GM19328 (cell line): ENCODE measurements at regions not wholly inside any gene's neighbourhood (a gene's known extent, or its start where the extent isn't known, plus 50 kb on each side); places are given as distances from the start of the nearest gene placed in this dataset.

Experiments
- ATAC-seq: cut with Tn5 transposase; IDR thresholded peaks from one replicate; pipeline ENCODE4 v1.9.1; 2021; ENCODE audit warnings: mild to moderate bottlenecking, moderate library complexity; ENCODE audit not compliant: unreplicated experiment

GRCh38 chr15:39451121-39451688 is 129.7 kb upstream of the THBS1 start:
- no peak for ATAC-seq

GRCh38 chr15:39451871-39452270 is 129.0 kb upstream of the THBS1 start:
- ATAC-seq = no peak

GRCh38 chr15:39453620-39454019 is 127.3 kb upstream of the THBS1 start:
- ATAC-seq = peak; percentile 57

- no peak for ATAC-seq
Observed at GRCh38 chr15:39454189-39454986, 126.5 kb upstream of the THBS1 start.

GRCh38 chr15:39455471-39455991 is 125.3 kb upstream of the THBS1 start:
- no peak for ATAC-seq

GRCh38 chr15:39456159-39456558 is 124.7 kb upstream of the THBS1 start:
- ATAC-seq = no peak

- ATAC-seq = no peak
Observed at GRCh38 chr15:39456582-39457330, 124.1 kb upstream of the THBS1 start.

GRCh38 chr15:39458131-39458530 is 122.7 kb upstream of the THBS1 start:
- ATAC-seq = no peak

- no peak for ATAC-seq
Observed at GRCh38 chr15:39459548-39459947, 121.3 kb upstream of the THBS1 start.

GRCh38 chr15:39460748-39461147 is 120.1 kb upstream of the THBS1 start:
- ATAC-seq = no peak

- no peak for ATAC-seq
Observed at GRCh38 chr15:39461536-39462130, 119.2 kb upstream of the THBS1 start.

GRCh38 chr15:39462691-39463090 is 118.2 kb upstream of the THBS1 start:
- ATAC-seq = no peak

GRCh38 chr15:39465843-39466749 is 114.8 kb upstream of the THBS1 start:
- no peak for ATAC-seq

- no peak for ATAC-seq
Observed at GRCh38 chr15:39466750-39467105, 114.2 kb upstream of the THBS1 start.

- ATAC-seq = no peak
Observed at GRCh38 chr15:39468331-39468730, 112.5 kb upstream of the THBS1 start.

- ATAC-seq = no peak
Observed at GRCh38 chr15:39468828-39469227, 112.1 kb upstream of the THBS1 start.

- ATAC-seq = no peak
Observed at GRCh38 chr15:39471785-39472574, 108.9 kb upstream of the THBS1 start.

GRCh38 chr15:39472621-39473297 is 108.1 kb upstream of the THBS1 start:
- no peak for ATAC-seq
